ENCODE measurements at regions not wholly inside any gene's neighbourhood (a gene's known extent, or its start where the extent isn't known, plus 50 kb on each side); places are given as distances from the start of the nearest gene placed in this dataset.

GRCh38 chr3:174529298-174529697, 329.8 kb upstream of the NAALADL2 start:
- TF ChIP-seq EZH2 (IDR thresholded peaks at IDR 0.05; ENCODE audit: borderline replicate concordance, low read length): no peak
- no peak for TF ChIP-seq CTCF (conservative IDR thresholded peaks at IDR 0.05 in 1 of 2, IDR thresholded peaks at IDR 0.05 in 1 of 2; ENCODE audit: extremely low read depth in 1 of 2, insufficient read depth in 1 of 2, low read depth in 1 of 2, low read length in 2 of 2)
